ENCODE measurements at regions not wholly inside any gene's neighbourhood (a gene's known extent, or its start where the extent isn't known, plus 50 kb on each side); places are given as distances from the start of the nearest gene placed in this dataset.

GRCh38 chr5:126104341-126104740 lies 318.9 kb upstream of the GRAMD2B start:
- no peaks in the 10 kb centered on the region for H3K36me3 ChIP-seq
- no peak for ATAC-seq
- H3K27me3 ChIP-seq = no peaks in the 10 kb centered on the region
- no peaks in the 10 kb centered on the region for H3K4me1 ChIP-seq
- no peak overlapping the region for H3K4me3 ChIP-seq
- intact Hi-C loops (cut with DNase I) = no loop called here
- no peak overlapping the region for H3K27ac ChIP-seq
- DNase-seq = no peak
- no peaks in the 10 kb centered on the region for H3K9me3 ChIP-seq
- TF ChIP-seq POLR2A (IDR thresholded peaks at IDR 0.05) = no peak
- TF ChIP-seq CTCF (IDR thresholded peaks at IDR 0.05) = no peak

- TF ChIP-seq POLR2A (IDR thresholded peaks at IDR 0.05) (no peak), CTCF (IDR thresholded peaks at IDR 0.05) (no peak)
- Histone ChIP-seq H3K27ac (no peak overlapping the region), H3K27me3 (no peaks in the 10 kb centered on the region), H3K4me3 (no peak overlapping the region), H3K36me3 (no peaks in the 10 kb centered on the region), H3K4me1 (no peaks in the 10 kb centered on the region), H3K9me3 (no peaks in the 10 kb centered on the region)
- intact Hi-C loops (cut with DNase I) = no loop called here
- WGBS, 4 donors = 0 to 3% (median 0%) methylated on average over 1 of the region's 1 CpG; no CpG with 5 or more reads in 1 of the 4 donors
- DNase-seq = no peak
- no peak for ATAC-seq
Observed at GRCh38 chr5:126104951-126105350, 318.3 kb upstream of the GRAMD2B start.

GRCh38 chr5:126106029-126106428 lies 317.2 kb upstream of the GRAMD2B start:
- no peaks in the 10 kb centered on the region for H3K36me3 ChIP-seq
- DNase-seq (no peak), ATAC-seq (no peak)
- WGBS, 4 donors = 62 to 77% (median 74%) methylated on average over 3 of the region's 3 CpGs
- no peaks in the 10 kb centered on the region for H3K27me3 ChIP-seq
- intact Hi-C loops (cut with DNase I) = no loop called here
- H3K9me3 ChIP-seq = no peaks in the 10 kb centered on the region
- TF ChIP-seq POLR2A (IDR thresholded peaks at IDR 0.05) = no peak
- no peak for TF ChIP-seq CTCF (IDR thresholded peaks at IDR 0.05)
- no peak overlapping the region for H3K4me3 ChIP-seq
- H3K27ac ChIP-seq = no peak overlapping the region
- H3K4me1 ChIP-seq = no peaks in the 10 kb centered on the region

- WGBS, 4 donors = 94 to 100% (median 99%) methylated on average over 2 of the region's 2 CpGs
- intact Hi-C loops (cut with DNase I) = no loop called here
- Histone ChIP-seq H3K4me3 (no peak overlapping the region), H3K36me3 (no peaks in the 10 kb centered on the region), H3K9me3 (peaks cover 0 to 8% (median 0%) of the 10 kb centered on the region in 12 donors), H3K4me1 (no peaks in the 10 kb centered on the region), H3K27ac (no peak overlapping the region), H3K27me3 (no peaks in the 10 kb centered on the region)
- ATAC-seq (no peak), DNase-seq (no peak)
- no peak for TF ChIP-seq POLR2A (IDR thresholded peaks at IDR 0.05)
- TF ChIP-seq CTCF (IDR thresholded peaks at IDR 0.05) = no peak
Observed at GRCh38 chr5:126107381-126107780, 315.8 kb upstream of the GRAMD2B start.
